NCI-H146 (cell line): ENCODE measurements at regions not wholly inside any gene's neighbourhood (a gene's known extent, or its start where the extent isn't known, plus 50 kb on each side); places are given as distances from the start of the nearest gene placed in this dataset.

Experiments
- DNase-seq: peaks from one replicate; lab custom pipeline; 2025; lab: John Stamatoyannopoulos, UW

- no peak for DNase-seq
Observed at GRCh38 chr15:87805117-87805820, 451.3 kb downstream of the NTRK3 start.

GRCh38 chr15:87804451-87804850 is 452.1 kb downstream of the NTRK3 start:
- no peak for DNase-seq

- no peak for DNase-seq
Observed at GRCh38 chr15:87799838-87800237, 456.7 kb downstream of the NTRK3 start.

GRCh38 chr15:87799428-87799827 is 457.1 kb downstream of the NTRK3 start:
- no peak for DNase-seq

- no peak for DNase-seq
Observed at GRCh38 chr15:87793725-87794124, 462.8 kb downstream of the NTRK3 start.

- DNase-seq: no peak
Observed at GRCh38 chr15:87792250-87793040, 464.1 kb downstream of the NTRK3 start.

- DNase-seq: no peak
Observed at GRCh38 chr15:87781959-87782625, 474.4 kb downstream of the NTRK3 start.

GRCh38 chr15:87779746-87780145 is 476.8 kb downstream of the NTRK3 start:
- no peak for DNase-seq

GRCh38 chr15:87778358-87778757 is 478.2 kb downstream of the NTRK3 start:
- DNase-seq: no peak

GRCh38 chr15:87777054-87777561 is 479.4 kb downstream of the NTRK3 start:
- no peak for DNase-seq

GRCh38 chr15:87767516-87767915 is 489.0 kb downstream of the NTRK3 start:
- no peak for DNase-seq

GRCh38 chr15:87764461-87765240 is 491.9 kb downstream of the NTRK3 start:
- no peak for DNase-seq

GRCh38 chr15:87763837-87764236 is 492.7 kb downstream of the NTRK3 start:
- no peak for DNase-seq

GRCh38 chr15:87761736-87762509 is 494.6 kb downstream of the NTRK3 start:
- DNase-seq: no peak

- no peak for DNase-seq
Observed at GRCh38 chr15:87760547-87761314, 495.8 kb downstream of the NTRK3 start.

- no peak for DNase-seq
Observed at GRCh38 chr15:87758794-87759418, 497.6 kb downstream of the NTRK3 start.

GRCh38 chr15:87757084-87757483 is 499.5 kb downstream of the NTRK3 start:
- DNase-seq: no peak

- DNase-seq: no peak
Observed at GRCh38 chr15:87756072-87756471, 500.5 kb downstream of the NTRK3 start.

GRCh38 chr15:87755226-87755625 is 501.3 kb downstream of the NTRK3 start:
- peak; percentile 3 for DNase-seq

- no peak for DNase-seq
Observed at GRCh38 chr15:87753539-87753938, 503.0 kb downstream of the NTRK3 start.
